H9 (cell line): ENCODE measurements at regions not wholly inside any gene's neighbourhood (a gene's known extent, or its start where the extent isn't known, plus 50 kb on each side); places are given as distances from the start of the nearest gene placed in this dataset.

Experiments used
- DNase-seq: peaks from one replicate; pipeline ENCODE4 v3.0.0-alpha.2; 2017
- H2AFZ ChIP-seq: one replicate; pipeline ENCODE4 v1.6.1; 2013; ENCODE audit warnings: mild to moderate bottlenecking, low read length, control low read depth, moderate library complexity
- H2AK5ac ChIP-seq: 2 replicates; pipeline ENCODE4 v1.6.1; 2013; ENCODE audit warnings: low read length, control low read depth, mixed read lengths; ENCODE audit not compliant: insufficient read length
- H2BK120ac ChIP-seq: one replicate; pipeline ENCODE4 v1.6.1; 2013; ENCODE audit warnings: low read depth, mild to moderate bottlenecking, low read length, control low read depth, inconsistent platforms; ENCODE audit not compliant: poor library complexity, severe bottlenecking
- H2BK12ac ChIP-seq: 2 replicates; pipeline ENCODE4 v1.6.1; 2013; ENCODE audit warnings: low read length, control low read depth, mixed read lengths, low read depth; ENCODE audit not compliant: insufficient read length
- H2BK15ac ChIP-seq: 2 replicates; pipeline ENCODE4 v1.6.1; 2013; ENCODE audit warnings: low read depth, low read length, control low read depth
- H2BK20ac ChIP-seq: one replicate; pipeline ENCODE4 v1.6.1; 2013; ENCODE audit warnings: low read depth, mild to moderate bottlenecking, low read length, control low read depth, inconsistent platforms; ENCODE audit not compliant: poor library complexity, severe bottlenecking
- H2BK5ac ChIP-seq: 2 replicates; pipeline ENCODE4 v1.6.1; 2013; ENCODE audit warnings: low read length, control low read depth, mixed read lengths; ENCODE audit not compliant: insufficient read length
- H3K14ac ChIP-seq: 2 replicates; pipeline ENCODE4 v1.6.1; 2013; ENCODE audit warnings: low read length, control low read depth; ENCODE audit not compliant: insufficient read depth
- H3K18ac ChIP-seq: 2 replicates; pipeline ENCODE4 v1.6.1; 2013; ENCODE audit warnings: low read depth, mild to moderate bottlenecking, mixed read lengths, low read length, control low read depth; ENCODE audit not compliant: insufficient read length
- H3K23ac ChIP-seq: 2 replicates; pipeline ENCODE4 v1.6.1; 2013; ENCODE audit warnings: low read length, control low read depth, mixed read lengths, low read depth; ENCODE audit not compliant: insufficient read length
- H3K23me2 ChIP-seq: 2 replicates; pipeline ENCODE4 v1.6.1; 2013; ENCODE audit warnings: low read depth, mild to moderate bottlenecking, mixed read lengths, low read length, control low read depth; ENCODE audit not compliant: insufficient read length, poor library complexity, severe bottlenecking
- H3K27ac ChIP-seq: 2 replicates; pipeline ENCODE4 v1.5.1; 2013; ENCODE audit warnings: low read length, control low read depth, mixed read lengths, low read depth; ENCODE audit not compliant: insufficient read length
- H3K27me3 ChIP-seq: 2 replicates; pipeline ENCODE4 v1.6.1; 2013; ENCODE audit warnings: low read length, control low read depth, inconsistent platforms; ENCODE audit not compliant: insufficient read depth
- H3K4ac ChIP-seq: 2 replicates; pipeline ENCODE4 v1.6.1; 2013; ENCODE audit warnings: low read depth, mild to moderate bottlenecking, control low read depth, inconsistent platforms, low read length, moderate library complexity
- H3K4me1 ChIP-seq: 2 replicates; pipeline ENCODE4 v1.6.1; 2013; ENCODE audit warnings: low read length, control low read depth, inconsistent platforms; ENCODE audit not compliant: insufficient read depth
- H3K4me2 ChIP-seq: 2 replicates; pipeline ENCODE4 v1.6.1; 2013; ENCODE audit warnings: low read length, control low read depth, mixed read lengths; ENCODE audit not compliant: insufficient read length, insufficient read depth
- H3K56ac ChIP-seq: 2 replicates; pipeline ENCODE4 v1.6.1; 2013; ENCODE audit warnings: low read depth, mild to moderate bottlenecking, mixed read lengths, low read length, control low read depth; ENCODE audit not compliant: insufficient read length
- H3K79me1 ChIP-seq: 2 replicates; pipeline ENCODE4 v1.6.1; 2013; ENCODE audit warnings: low read depth, mild to moderate bottlenecking, moderate library complexity, low read length, control low read depth, inconsistent platforms; ENCODE audit not compliant: insufficient read depth, poor library complexity, severe bottlenecking
- H3K79me2 ChIP-seq: 2 replicates; pipeline ENCODE4 v1.6.1; 2013; ENCODE audit warnings: low read length, control low read depth, inconsistent platforms; ENCODE audit not compliant: insufficient read depth
- H3K9ac ChIP-seq: 2 replicates; pipeline ENCODE4 v1.6.1; 2013; ENCODE audit warnings: low read length, control low read depth, mixed read lengths; ENCODE audit not compliant: insufficient read length; ENCODE audit errors: extremely low read depth
- H3K9me3 ChIP-seq: one replicate; pipeline ENCODE4 v1.6.1; 2013; ENCODE audit warnings: low read depth, low read length, inconsistent platforms; ENCODE audit not compliant: control insufficient read depth
- H3T11ph ChIP-seq: one replicate; pipeline ENCODE4 v1.6.1; 2013; ENCODE audit warnings: mild to moderate bottlenecking, low read length, control low read depth, inconsistent platforms
- H4K20me1 ChIP-seq: one replicate; pipeline ENCODE4 v1.6.1; 2013; ENCODE audit not compliant: control insufficient read depth, insufficient read length, insufficient read depth
- H4K5ac ChIP-seq: 2 replicates; pipeline ENCODE4 v1.6.1; 2013; ENCODE audit warnings: low read depth, mild to moderate bottlenecking, mixed read lengths, low read length, control low read depth; ENCODE audit not compliant: insufficient read length
- H4K8ac ChIP-seq: replicated peaks from 2 replicates; pipeline ENCODE4 v1.6.1; 2013; ENCODE audit warnings: low read length, control low read depth, mixed read lengths, low read depth; ENCODE audit not compliant: insufficient read length
- H4K91ac ChIP-seq: 2 replicates; pipeline ENCODE4 v1.6.1; 2013; ENCODE audit warnings: low read depth, mild to moderate bottlenecking, moderate library complexity, mixed read lengths, low read length, control low read depth; ENCODE audit not compliant: insufficient read length
- H3K27ac Mint-ChIP-seq, 3 experiments: 2 replicates in 2 of 3; 3 replicates in 1 of 3; pipeline ENCODE4 v1.8.0; 2020 to 2021; ENCODE audit warnings: mixed read lengths in 3 of 3, mild to moderate bottlenecking in 1 of 3, moderate library complexity in 1 of 3
- H3K27me3 Mint-ChIP-seq: 2 replicates; pipeline ENCODE4 v1.8.0; 2021; ENCODE audit warnings: low read depth, mild to moderate bottlenecking, moderate library complexity, mixed read lengths
- H3K36me3 Mint-ChIP-seq, 3 experiments: 2 replicates in 2 of 3; 3 replicates in 1 of 3; pipeline ENCODE4 v1.8.0; 2020 to 2021; ENCODE audit warnings: low read depth in 3 of 3, mixed read lengths in 3 of 3; ENCODE audit not compliant: insufficient read depth in 1 of 3
- H3K4me1 Mint-ChIP-seq, 2 experiments: 2 replicates each; pipeline ENCODE4 v1.8.0; 2020; ENCODE audit warnings: mixed read lengths in 2 of 2
- H3K4me3 Mint-ChIP-seq, 2 experiments: 2 replicates in 1 of 2; 3 replicates in 1 of 2; pipeline ENCODE4 v1.8.0; 2020 to 2021; ENCODE audit warnings: mild to moderate bottlenecking in 2 of 2, mixed read lengths in 2 of 2, moderate library complexity in 1 of 2
- H3K9me3 Mint-ChIP-seq, 2 experiments: 2 replicates in 1 of 2; 3 replicates in 1 of 2; pipeline ENCODE4 v1.8.0; 2020; ENCODE audit warnings: mild to moderate bottlenecking in 2 of 2, mixed read lengths in 2 of 2, moderate library complexity in 1 of 2
- CTCF ChIP-seq: fragments of 200-600 bp; sonication (generic); conservative IDR thresholded peaks from 3 replicates; pipeline ENCODE4 v1.8.0; 2021; ENCODE audit warnings: antibody characterized with exemption, mild to moderate bottlenecking
- WGBS: extraction: QIAGEN DNeasy Blood & Tissue Kit; methylation state at CpG from one replicate; pipeline ENCODE4 v1.1.7; 2013; ENCODE audit warnings: missing lambda C conversion rate, low lambda C conversion rate, mixed read lengths; ENCODE audit not compliant: insufficient read length; ENCODE audit errors: extremely low coverage; 5-methylcytosine and 5-hydroxymethylcytosine counted together

- Histone ChIP-seq H3K79me2 (no peaks in the 10 kb centered on the region), H2BK5ac (no peak overlapping the region), H2BK120ac (no peak overlapping the region), H3T11ph (no peak overlapping the region), H3K79me1 (no peaks in the 10 kb centered on the region), H3K4ac (no peak overlapping the region), H4K5ac (no peak overlapping the region), H3K56ac (no peak overlapping the region), H2AK5ac (no peak overlapping the region), H2AFZ (no peak overlapping the region), H3K27me3 (no peaks in the 10 kb centered on the region), H3K27ac (no peak overlapping the region), H2BK15ac (no peak overlapping the region), H3K23ac (no peak overlapping the region), H2BK20ac (no peak overlapping the region), H3K23me2 (no peaks in the 10 kb centered on the region), H3K18ac (no peak overlapping the region), H2BK12ac (no peak overlapping the region), H4K91ac (no peak overlapping the region), H3K9ac (no peak overlapping the region), H4K8ac (no peak overlapping the region), H3K14ac (no peak overlapping the region), H3K9me3 (no peaks in the 10 kb centered on the region), H3K4me1 (no peaks in the 10 kb centered on the region; the same call in 1 of the 2 replicates), H4K20me1 (no peaks in the 10 kb centered on the region), H3K4me2 (no peak overlapping the region)
- no CpG with 5 or more reads among the region's 5 CpGs for WGBS
- no peak for TF ChIP-seq CTCF
- Mint-ChIP-seq H3K27me3 (no peaks in the 10 kb centered on the region), H3K27ac (no peak overlapping the region; a peak in 2 of 7 replicates), H3K4me3 (no peak overlapping the region), H3K9me3 (no peaks in the 10 kb centered on the region), H3K36me3 (no peaks in the 10 kb centered on the region), H3K4me1 (peaks cover 23 to 27% of the 10 kb centered on the region in 2 experiments)
- no peak for DNase-seq
Observed at GRCh38 chr12:83468988-83469908, 782.5 kb downstream of the TMTC2 start.
